A204.1 (cell line): ENCODE measurements at regions not wholly inside any gene's neighbourhood (a gene's known extent, or its start where the extent isn't known, plus 50 kb on each side); places are given as distances from the start of the nearest gene placed in this dataset.

ENCODE experiments used
- FAIRE-seq: peaks from 2 replicates; lab custom pipeline; 2012; peaks lifted over from hg19 to GRCh38; lab: Jason Lieb, UNC

GRCh38 chr17:77708049-77708448 lies 250.5 kb upstream of the TNRC6C start:
- FAIRE-seq = no peak

- no peak for FAIRE-seq
Observed at GRCh38 chr17:77708936-77709335, 249.6 kb upstream of the TNRC6C start.

- FAIRE-seq = no peak
Observed at GRCh38 chr17:77709594-77709993, 248.9 kb upstream of the TNRC6C start.

GRCh38 chr17:77712578-77712977 lies 245.9 kb upstream of the TNRC6C start:
- FAIRE-seq = no peak

GRCh38 chr17:77716289-77716926 lies 242.1 kb upstream of the TNRC6C start:
- no peak for FAIRE-seq

GRCh38 chr17:77717941-77718668 lies 240.4 kb upstream of the TNRC6C start:
- FAIRE-seq = no peak

- no peak for FAIRE-seq
Observed at GRCh38 chr17:77718669-77718961, 239.9 kb upstream of the TNRC6C start.

GRCh38 chr17:77719806-77720205 lies 238.7 kb upstream of the TNRC6C start:
- no peak for FAIRE-seq

- FAIRE-seq = no peak
Observed at GRCh38 chr17:77720946-77721845, 237.3 kb upstream of the TNRC6C start.

- no peak for FAIRE-seq
Observed at GRCh38 chr17:77721846-77722160, 236.7 kb upstream of the TNRC6C start.

- FAIRE-seq = no peak
Observed at GRCh38 chr17:77722366-77722765, 236.1 kb upstream of the TNRC6C start.

GRCh38 chr17:77723071-77723908 lies 235.2 kb upstream of the TNRC6C start:
- FAIRE-seq = no peak

GRCh38 chr17:77723909-77724875 lies 234.3 kb upstream of the TNRC6C start:
- FAIRE-seq = no peak

GRCh38 chr17:77724876-77725615 lies 233.5 kb upstream of the TNRC6C start:
- FAIRE-seq = no peak

- FAIRE-seq = no peak
Observed at GRCh38 chr17:77725846-77726245, 232.7 kb upstream of the TNRC6C start.

GRCh38 chr17:77726549-77727006 lies 231.9 kb upstream of the TNRC6C start:
- no peak for FAIRE-seq

- FAIRE-seq = no peak
Observed at GRCh38 chr17:77727037-77727615, 231.4 kb upstream of the TNRC6C start.

GRCh38 chr17:77728474-77728795 lies 230.1 kb upstream of the TNRC6C start:
- FAIRE-seq = no peak

GRCh38 chr17:77728871-77729270 lies 229.6 kb upstream of the TNRC6C start:
- FAIRE-seq = no peak

GRCh38 chr17:77729587-77729986 lies 228.9 kb upstream of the TNRC6C start:
- FAIRE-seq = no peak
